CD8-positive, alpha-beta memory T cell (primary cell): ENCODE measurements at regions not wholly inside any gene's neighbourhood (a gene's known extent, or its start where the extent isn't known, plus 50 kb on each side); places are given as distances from the start of the nearest gene placed in this dataset.

Source experiments
- CTCF ChIA-PET: fragments of 350-600 bp; sonication (Branson Sonifier 250); formaldehyde crosslinking; loops from one replicate; lab custom pipeline; 2021; ENCODE audit warnings: antibody characterized with exemption; lab: Charles Lee
- POLR2A ChIA-PET: fragments of 350-600 bp; sonication (Branson Sonifier 250); formaldehyde crosslinking; loops from one replicate; lab custom pipeline; 2021; ENCODE audit warnings: antibody characterized with exemption; lab: Charles Lee
- DNase-seq, 5 donors: peaks; one replicate each; pipeline versions ENCODE4 v3.0.0 to v3.0.0-alpha.2; 2020 to 2022; ENCODE audit warnings: mixed read lengths in 1 of 5
- H3K27ac ChIP-seq: one replicate; pipeline ENCODE4 v1.7.0; 2013; ENCODE audit warnings: low read depth, mild to moderate bottlenecking, low read length, moderate library complexity
- H3K27me3 ChIP-seq: 2 replicates; pipeline ENCODE4 v1.7.0; 2013; ENCODE audit warnings: low read length, mild to moderate bottlenecking; ENCODE audit not compliant: insufficient read depth, poor library complexity, severe bottlenecking
- H3K36me3 ChIP-seq: 2 replicates; pipeline ENCODE4 v1.7.0; 2013; ENCODE audit warnings: mild to moderate bottlenecking, low read length, moderate library complexity; ENCODE audit not compliant: insufficient read depth
- H3K4me1 ChIP-seq: 2 replicates; pipeline ENCODE4 v1.7.0; 2013; ENCODE audit warnings: mild to moderate bottlenecking, low read length, moderate library complexity; ENCODE audit not compliant: insufficient read depth
- H3K4me3 ChIP-seq: 2 replicates; pipeline ENCODE4 v1.7.0; 2013; ENCODE audit warnings: mild to moderate bottlenecking, low read length
- H3K9me3 ChIP-seq: 2 replicates; pipeline ENCODE4 v1.7.0; 2013; ENCODE audit warnings: mild to moderate bottlenecking, low read length
- H3K27ac Mint-ChIP-seq, 8 donors: one replicate each; pipeline ENCODE4 v1.8.0; 2020 to 2021; ENCODE audit warnings: mixed read lengths in 8 of 8, mild to moderate bottlenecking in 6 of 8, inconsistent platforms in 3 of 8, moderate library complexity in 3 of 8
- H3K27me3 Mint-ChIP-seq, 2 donors: one replicate each; pipeline ENCODE4 v1.8.0; 2020 to 2021; ENCODE audit warnings: mixed read lengths in 2 of 2, mild to moderate bottlenecking in 1 of 2, moderate library complexity in 1 of 2
- H3K36me3 Mint-ChIP-seq, 3 donors: one replicate each; pipeline ENCODE4 v1.8.0; 2020 to 2021; ENCODE audit warnings: mixed read lengths in 3 of 3, inconsistent platforms in 1 of 3, mild to moderate bottlenecking in 1 of 3
- H3K4me1 Mint-ChIP-seq, 3 donors: one replicate each; pipeline ENCODE4 v1.8.0; 2020 to 2021; ENCODE audit warnings: mixed read lengths in 3 of 3, inconsistent platforms in 1 of 3, mild to moderate bottlenecking in 1 of 3
- H3K4me3 Mint-ChIP-seq, 7 donors: one replicate each; pipeline ENCODE4 v1.8.0; 2020 to 2021; ENCODE audit warnings: mixed read lengths in 7 of 7, mild to moderate bottlenecking in 6 of 7, moderate library complexity in 4 of 7, inconsistent platforms in 2 of 7
- H3K9me3 Mint-ChIP-seq, 5 donors: one replicate each; pipeline ENCODE4 v1.8.0; 2020 to 2022; ENCODE audit warnings: mixed read lengths in 5 of 5, mild to moderate bottlenecking in 3 of 5, moderate library complexity in 2 of 5, inconsistent platforms in 1 of 5

- Histone ChIP-seq H3K27ac (no peak overlapping the region), H3K27me3 (no peaks in the 10 kb centered on the region), H3K4me3 (no peak overlapping the region), H3K9me3 (no peaks in the 10 kb centered on the region), H3K4me1 (peaks cover 36% of the 10 kb centered on the region), H3K36me3 (no peaks in the 10 kb centered on the region)
- DNase-seq: no peak
- Mint-ChIP-seq H3K27ac (peak overlapping the region in 1 of 8 donors; percentile 23), H3K4me3 (no peak overlapping the region), H3K36me3 (no peaks in the 10 kb centered on the region), H3K27me3 (peaks cover 0 to 2% of the 10 kb centered on the region in 2 donors), H3K4me1 (peaks cover 56 to 58% (median 58%) of the 10 kb centered on the region in 3 donors), H3K9me3 (no peaks in the 10 kb centered on the region)
- CTCF ChIA-PET: interaction anchor here (1.7 to 2.1 kb wide), 2 partner anchors 14 to 36 kb away, joined by 5 to 6 read pairs; no protein-coding TSS in a partner anchor
- POLR2A ChIA-PET: no interaction called here
These were observed 156.6 kb upstream of the ID2 start for GRCh38 chr2:8525236-8525581.

- H3K4me1 Mint-ChIP-seq: peaks cover 50 to 53% (median 52%) of the 10 kb centered on the region in 3 donors
- peak overlapping the region in 3 of 8 donors; percentile 23 to 47 (median 44) for H3K27ac Mint-ChIP-seq
- H3K9me3 Mint-ChIP-seq: no peaks in the 10 kb centered on the region
These were observed 156.1 kb upstream of the ID2 start for GRCh38 chr2:8525582-8526402.

GRCh38 chr2:8526403-8526696 lies 155.5 kb upstream of the ID2 start:
- CTCF ChIA-PET: interaction anchor here (1.2 to 1.7 kb wide), 2 partner anchors 37 to 153 kb away, joined by 3 to 5 read pairs; no protein-coding TSS in a partner anchor
- H3K27ac ChIP-seq: no peak overlapping the region

More at GRCh38 chr2:8525582-8526402, 156.1 kb upstream of the ID2 start:
- DNase-seq: no peak
- Histone ChIP-seq H3K36me3 (no peaks in the 10 kb centered on the region), H3K9me3 (no peaks in the 10 kb centered on the region), H3K4me1 (peaks cover 33% of the 10 kb centered on the region), H3K27me3 (no peaks in the 10 kb centered on the region), H3K4me3 (no peak overlapping the region), H3K27ac (peak overlapping the region; percentile 44)
- POLR2A ChIA-PET: no interaction called here
- Mint-ChIP-seq H3K4me3 (no peak overlapping the region), H3K36me3 (peaks cover 0 to 1% (median 0%) of the 10 kb centered on the region in 3 donors), H3K27me3 (peaks cover 0 to 2% of the 10 kb centered on the region in 2 donors)
- CTCF ChIA-PET: interaction anchor here (1.2 to 2.1 kb wide), 3 partner anchors 13 to 153 kb away, joined by 3 to 6 read pairs (median 5); no protein-coding TSS in a partner anchor

GRCh38 chr2:8527031-8527430 lies 154.8 kb upstream of the ID2 start:
- Histone ChIP-seq H3K27ac (no peak overlapping the region), H3K4me1 (peaks cover 21% of the 10 kb centered on the region), H3K36me3 (no peaks in the 10 kb centered on the region), H3K4me3 (no peak overlapping the region), H3K9me3 (peaks cover 2% of the 10 kb centered on the region), H3K27me3 (no peaks in the 10 kb centered on the region)
- Mint-ChIP-seq H3K9me3 (peaks cover 0 to 10% (median 5%) of the 10 kb centered on the region in 5 donors), H3K36me3 (peaks cover 0 to 13% (median 0%) of the 10 kb centered on the region in 3 donors), H3K4me3 (no peak overlapping the region), H3K27ac (peak overlapping the region in 2 of 8 donors; percentile 17 to 24), H3K4me1 (peaks cover 37 to 40% (median 40%) of the 10 kb centered on the region in 3 donors), H3K27me3 (peaks cover 0 to 2% of the 10 kb centered on the region in 2 donors)
- POLR2A ChIA-PET: no interaction called here
- no peak for DNase-seq
- CTCF ChIA-PET: no interaction called here

More at GRCh38 chr2:8526403-8526696, 155.5 kb upstream of the ID2 start:
- Mint-ChIP-seq H3K27me3 (peaks cover 0 to 2% of the 10 kb centered on the region in 2 donors), H3K36me3 (peaks cover 0 to 7% (median 0%) of the 10 kb centered on the region in 3 donors), H3K27ac (peak overlapping the region in 3 of 8 donors; percentile 35 to 47 (median 44)), H3K4me3 (no peak overlapping the region), H3K4me1 (peaks cover 44 to 47% (median 47%) of the 10 kb centered on the region in 3 donors), H3K9me3 (peaks cover 0 to 4% (median under 1%) of the 10 kb centered on the region in 5 donors)
- Histone ChIP-seq H3K4me1 (peaks cover 27% of the 10 kb centered on the region), H3K36me3 (no peaks in the 10 kb centered on the region), H3K27me3 (no peaks in the 10 kb centered on the region), H3K9me3 (no peaks in the 10 kb centered on the region), H3K4me3 (no peak overlapping the region)
- no peak for DNase-seq
- POLR2A ChIA-PET: no interaction called here

GRCh38 chr2:8527676-8528075 lies 154.2 kb upstream of the ID2 start:
- CTCF ChIA-PET: interaction anchor here (2.3 kb wide), 1 partner anchor 8 kb away, joined by 6 read pairs; no protein-coding TSS in a partner anchor
- Histone ChIP-seq H3K4me1 (peaks cover 14% of the 10 kb centered on the region), H3K27me3 (no peaks in the 10 kb centered on the region), H3K27ac (no peak overlapping the region), H3K9me3 (peaks cover 4% of the 10 kb centered on the region), H3K4me3 (no peak overlapping the region), H3K36me3 (no peaks in the 10 kb centered on the region)
- POLR2A ChIA-PET: no interaction called here
- peaks cover 0 to 12% (median 5%) of the 10 kb centered on the region in 5 donors for H3K9me3 Mint-ChIP-seq
- no peak overlapping the region for H3K4me3 Mint-ChIP-seq
- peaks cover 0 to 16% (median 0%) of the 10 kb centered on the region in 3 donors for H3K36me3 Mint-ChIP-seq
- DNase-seq: no peak
- peaks cover 0 to 2% of the 10 kb centered on the region in 2 donors for H3K27me3 Mint-ChIP-seq
- peak overlapping the region in 1 of 8 donors; percentile 65 for H3K27ac Mint-ChIP-seq
- H3K4me1 Mint-ChIP-seq: peaks cover 31 to 34% (median 33%) of the 10 kb centered on the region in 3 donors

- CTCF ChIA-PET: interaction anchor here (1.1 to 2.3 kb wide), 2 partner anchors 9 to 16 kb away, joined by 3 to 6 read pairs; no protein-coding TSS in a partner anchor
- H3K27me3 Mint-ChIP-seq: peaks cover 0 to 2% of the 10 kb centered on the region in 2 donors
- peaks cover 0 to 16% (median 0%) of the 10 kb centered on the region in 3 donors for H3K36me3 Mint-ChIP-seq
These were observed 153.0 kb upstream of the ID2 start for GRCh38 chr2:8528863-8529262.

GRCh38 chr2:8529706-8530277 lies 152.1 kb upstream of the ID2 start:
- Mint-ChIP-seq H3K27me3 (peaks cover 0 to 2% of the 10 kb centered on the region in 2 donors), H3K4me1 (peaks cover 11 to 13% (median 12%) of the 10 kb centered on the region in 3 donors), H3K4me3 (no peak overlapping the region), H3K9me3 (peaks cover 0 to 12% (median 5%) of the 10 kb centered on the region in 5 donors), H3K36me3 (peaks cover 0 to 16% (median 0%) of the 10 kb centered on the region in 3 donors), H3K27ac (peak overlapping the region in 3 of 8 donors; percentile 36 to 87 (median 58))
- Histone ChIP-seq H3K27me3 (no peaks in the 10 kb centered on the region), H3K4me3 (no peak overlapping the region), H3K27ac (no peak overlapping the region), H3K36me3 (no peaks in the 10 kb centered on the region), H3K4me1 (no peaks in the 10 kb centered on the region), H3K9me3 (peaks cover 4% of the 10 kb centered on the region)
- POLR2A ChIA-PET: no interaction called here
- DNase-seq: no peak
- CTCF ChIA-PET: interaction anchor here (2.3 kb wide), 1 partner anchor 10 kb away, joined by 6 read pairs; no protein-coding TSS in a partner anchor

More at GRCh38 chr2:8528863-8529262, 153.0 kb upstream of the ID2 start:
- no peak overlapping the region for H3K4me3 Mint-ChIP-seq
- H3K27me3 ChIP-seq: no peaks in the 10 kb centered on the region
- peaks cover 4% of the 10 kb centered on the region for H3K9me3 ChIP-seq
- H3K4me1 ChIP-seq: peaks cover 3% of the 10 kb centered on the region
- H3K4me3 ChIP-seq: no peak overlapping the region
- H3K27ac ChIP-seq: no peak overlapping the region
- POLR2A ChIA-PET: no interaction called here
- peak overlapping the region in 2 of 8 donors; percentile 43 to 74 for H3K27ac Mint-ChIP-seq
- peaks cover 0 to 12% (median 5%) of the 10 kb centered on the region in 5 donors for H3K9me3 Mint-ChIP-seq
- DNase-seq: no peak
- H3K36me3 ChIP-seq: no peaks in the 10 kb centered on the region
- peaks cover 19 to 22% (median 21%) of the 10 kb centered on the region in 3 donors for H3K4me1 Mint-ChIP-seq
